GM19238 (cell line): ENCODE measurements at regions not wholly inside any gene's neighbourhood (a gene's known extent, or its start where the extent isn't known, plus 50 kb on each side); places are given as distances from the start of the nearest gene placed in this dataset.

Experiments
- DNase-seq: peaks from one replicate; pipeline ENCODE4 v3.0.0; 2011; ENCODE audit warnings: low spot score; ENCODE audit not compliant: insufficient read length

DNA sequence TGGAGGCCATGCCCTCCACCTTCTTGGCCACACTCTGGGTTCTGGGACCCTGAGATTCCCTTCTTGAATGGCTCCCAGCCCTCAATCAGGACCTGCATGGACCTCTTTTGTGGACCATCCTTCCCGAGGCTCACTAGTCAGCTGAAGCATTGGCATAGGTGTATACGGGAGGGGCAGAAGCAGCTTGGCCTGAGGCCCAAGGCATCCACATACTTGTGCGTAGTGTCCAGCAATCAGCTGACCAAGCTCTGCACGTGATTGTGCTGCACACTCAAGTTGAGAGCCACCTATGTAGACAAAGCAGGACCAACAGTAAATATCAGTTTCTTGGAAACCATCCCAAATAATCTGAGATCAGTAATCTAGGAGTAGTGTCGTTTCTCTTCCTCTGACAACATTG is 119.6 kb downstream of the INSIG2 start:
- no peak for DNase-seq

DNA sequence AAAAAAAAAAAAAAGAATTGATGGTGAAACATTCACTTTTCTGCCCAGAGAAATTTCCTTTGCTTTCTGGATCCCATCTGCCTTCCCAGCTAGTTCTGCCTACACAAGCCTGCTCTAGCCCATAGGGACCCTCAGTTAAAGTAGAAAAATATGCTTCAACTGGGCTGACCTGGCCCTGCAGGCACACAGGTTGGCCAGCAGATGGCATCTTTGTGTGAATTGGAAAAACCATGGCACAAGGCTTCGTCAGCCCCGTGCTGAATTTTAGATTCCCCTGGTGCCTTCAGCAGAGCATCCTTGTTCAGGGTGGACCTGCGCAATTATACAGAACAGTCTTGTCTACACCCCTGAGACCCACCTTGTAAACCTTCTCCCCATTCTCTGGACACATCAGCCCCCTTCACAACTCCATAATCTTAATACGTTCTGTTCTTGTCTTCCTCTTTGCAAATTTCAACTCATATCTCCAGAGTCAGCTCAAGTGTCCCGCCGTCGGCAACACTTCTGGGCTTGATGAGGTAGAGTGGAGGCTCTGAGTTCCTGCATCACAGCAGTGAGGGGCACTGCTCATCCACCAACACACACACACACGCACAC is 114.5 kb downstream of the INSIG2 start:
- DNase-seq, result peak; percentile 40

DNA sequence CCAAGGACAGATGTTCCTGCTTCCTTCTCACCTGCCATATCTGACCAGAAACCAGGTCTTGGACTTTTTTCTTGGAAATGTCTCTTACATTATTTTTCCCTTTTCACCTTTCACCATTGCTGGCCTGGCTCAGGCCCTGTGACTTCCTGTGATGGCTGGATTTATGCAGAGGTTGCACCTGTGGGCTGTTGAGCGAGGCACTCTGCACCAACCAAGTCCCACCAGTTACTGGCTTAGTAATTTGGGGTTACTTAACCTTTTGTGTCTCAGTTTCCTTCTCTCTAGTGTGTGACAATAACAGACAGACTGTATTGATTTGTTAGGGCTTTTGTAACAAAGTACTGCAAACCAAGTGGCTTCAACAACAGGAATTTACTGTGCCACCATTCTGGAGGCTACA is 110.0 kb downstream of the INSIG2 start:
- DNase-seq, result no peak

GRCh38 chr2:118197011-118197675 is 108.9 kb downstream of the INSIG2 start:
- no peak for DNase-seq

DNA sequence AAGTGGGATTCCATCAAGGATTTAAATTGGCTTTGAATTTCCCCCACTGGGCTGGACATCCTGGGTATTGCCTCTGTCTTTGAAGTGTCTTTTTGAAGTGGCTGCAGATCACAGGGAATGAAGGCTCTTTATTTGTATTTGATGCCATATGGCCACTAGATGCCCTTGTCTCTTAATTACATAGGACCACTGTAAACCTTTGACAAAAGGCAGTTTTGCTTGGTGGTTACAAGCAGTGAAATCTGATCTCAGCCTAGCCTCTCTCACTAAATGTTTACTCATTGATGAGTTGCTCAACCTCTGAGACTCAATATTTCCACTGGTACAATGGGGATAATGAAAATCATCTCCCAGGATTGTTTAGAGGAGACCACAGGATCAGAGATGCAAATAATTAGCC is 102.2 kb downstream of the INSIG2 start:
- no peak for DNase-seq

GRCh38 chr2:118186858-118187254 is 98.6 kb downstream of the INSIG2 start:
- no peak for DNase-seq

DNA sequence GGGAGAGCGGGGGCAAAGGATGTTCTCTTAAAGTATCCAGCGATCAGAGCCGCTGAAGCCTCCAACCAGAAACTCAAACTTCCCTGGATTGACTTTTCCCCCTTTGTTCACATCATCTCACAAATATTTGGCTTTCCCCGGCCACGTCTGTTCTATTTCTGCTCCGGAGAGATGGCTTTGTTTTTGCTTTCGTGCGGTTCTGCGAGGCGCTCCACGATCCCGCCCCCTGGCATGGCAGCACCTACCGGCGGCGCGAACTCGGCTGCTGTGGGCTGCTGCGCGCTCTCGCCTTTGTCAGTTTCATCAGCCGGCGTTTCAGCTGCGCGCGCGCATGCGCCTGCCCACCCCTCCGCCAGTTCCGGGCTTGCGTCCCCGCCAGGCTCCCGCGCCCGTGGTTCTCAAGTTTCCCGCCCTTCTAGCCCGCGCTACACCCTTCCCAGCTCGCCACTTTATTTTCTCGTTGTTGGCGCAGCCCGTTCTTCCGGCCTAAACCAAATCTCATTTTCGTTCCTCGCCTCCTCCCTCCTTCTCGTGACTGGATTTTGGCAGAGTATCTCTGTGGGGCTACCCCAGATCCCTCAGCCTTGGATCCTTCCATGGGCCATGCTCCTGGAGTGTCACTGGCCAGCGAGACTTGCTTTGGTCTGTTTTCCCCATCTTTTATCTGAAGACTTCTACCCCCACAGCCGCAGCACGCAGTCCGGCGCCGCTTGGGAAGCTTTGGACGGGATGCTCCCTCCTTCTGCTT is 98.0 kb downstream of the INSIG2 start:
- DNase-seq, result peak; percentile 84

GRCh38 chr2:118185210-118186109 is 97.2 kb downstream of the INSIG2 start:
- peak; percentile 61 for DNase-seq

GRCh38 chr2:118183381-118183780 is 95.1 kb downstream of the INSIG2 start:
- no peak for DNase-seq

GRCh38 chr2:118179445-118179844 is 91.2 kb downstream of the INSIG2 start:
- no peak for DNase-seq

GRCh38 chr2:118177884-118178283 is 89.6 kb downstream of the INSIG2 start:
- no peak for DNase-seq

- no peak for DNase-seq
Measured at GRCh38 chr2:118177318-118177717, 89.0 kb downstream of the INSIG2 start.

- no peak for DNase-seq
Measured at GRCh38 chr2:118176601-118177000, 88.3 kb downstream of the INSIG2 start.

DNA sequence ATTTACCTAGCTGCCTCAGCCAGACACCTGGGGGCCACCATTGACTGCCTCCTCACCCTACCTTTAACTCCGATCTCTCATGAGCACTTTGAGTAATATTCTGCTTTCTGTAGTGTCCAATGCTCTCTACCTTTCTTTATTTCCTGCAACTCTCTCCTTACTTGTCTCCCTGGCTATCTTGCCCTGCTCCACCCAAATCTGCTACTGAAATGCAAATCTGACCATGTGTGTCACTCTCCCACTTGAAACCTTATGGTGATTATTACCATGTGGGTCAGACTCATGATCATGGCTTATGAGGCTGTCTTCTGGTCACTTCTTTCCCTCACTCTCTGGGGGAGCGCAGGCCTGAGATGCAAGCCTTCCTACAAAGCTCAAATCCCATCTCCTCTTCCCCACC is 83.3 kb downstream of the INSIG2 start:
- DNase-seq, result no peak

DNA sequence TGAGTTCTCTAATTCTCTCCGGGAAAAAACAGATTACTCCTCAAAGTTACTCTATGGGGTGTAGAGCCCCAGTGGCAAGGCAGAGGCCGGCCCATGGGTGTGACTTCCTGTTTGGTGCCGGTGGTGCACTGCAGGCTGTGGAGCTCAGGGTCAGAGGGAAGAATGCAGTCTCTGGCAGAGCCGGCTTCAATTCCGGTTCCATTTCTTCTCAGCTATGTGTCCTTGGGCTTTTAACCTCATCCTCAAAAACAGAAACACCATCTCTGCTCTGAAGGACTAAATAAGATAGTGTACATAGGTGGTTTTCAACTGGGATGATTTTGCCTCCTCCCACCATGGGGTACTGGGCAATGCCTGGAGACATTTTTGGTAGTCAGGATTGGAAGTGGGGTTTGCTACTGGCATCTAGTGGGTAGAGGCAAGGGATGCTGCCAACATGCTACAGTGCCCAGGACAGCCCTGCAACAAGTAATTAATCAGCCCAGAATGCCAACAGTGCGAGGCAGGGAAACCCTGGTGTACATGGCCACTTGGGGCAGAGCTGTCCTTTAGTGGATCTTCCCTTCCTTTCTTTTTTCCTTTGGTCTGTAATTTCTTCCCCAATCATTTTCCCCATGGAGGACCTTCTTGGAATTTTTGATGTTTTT is 81.2 kb downstream of the INSIG2 start:
- no peak for DNase-seq

GRCh38 chr2:118168615-118169014 is 80.3 kb downstream of the INSIG2 start:
- DNase-seq, result no peak

DNA sequence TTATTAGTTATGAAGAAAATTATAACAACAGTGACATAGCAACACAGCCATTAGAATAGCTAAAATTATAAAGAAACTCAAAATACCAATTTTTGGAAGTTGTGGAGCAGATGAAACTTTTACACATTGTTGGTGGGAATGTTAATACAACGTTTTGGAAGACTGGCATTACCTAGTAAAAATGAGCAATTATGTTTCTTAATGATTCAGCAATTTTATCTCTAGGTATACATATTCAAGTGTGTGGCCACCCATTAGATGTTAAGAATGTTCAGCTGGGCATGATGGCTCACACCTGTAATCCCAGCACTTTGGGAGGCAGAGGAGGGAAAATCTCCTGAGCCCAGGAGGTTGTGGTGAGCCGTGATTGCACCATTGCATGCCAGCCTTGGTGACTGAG is 78.8 kb downstream of the INSIG2 start:
- DNase-seq, result no peak

DNA sequence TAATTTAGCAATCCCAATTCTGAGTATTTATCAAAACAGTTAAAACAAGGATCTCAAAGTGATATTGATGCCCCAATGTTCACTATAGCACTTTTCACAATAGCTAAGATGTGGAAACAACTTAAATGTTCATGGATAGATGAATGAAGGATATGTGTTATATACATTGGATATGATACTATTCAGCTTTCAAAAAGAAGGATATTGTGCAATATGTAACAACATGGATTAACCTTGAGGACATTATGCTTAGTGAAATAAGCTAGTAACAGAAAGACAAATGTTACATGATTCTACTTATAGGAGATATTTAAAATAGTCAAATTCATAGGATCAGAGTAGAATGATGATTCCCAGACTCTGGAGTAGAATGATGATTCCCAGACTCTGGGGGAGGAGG is 78.0 kb downstream of the INSIG2 start:
- no peak for DNase-seq

- DNase-seq, result no peak
Measured at GRCh38 chr2:118165595-118165994, 77.3 kb downstream of the INSIG2 start.
